ENCODE measurements at regions not wholly inside any gene's neighbourhood (a gene's known extent, or its start where the extent isn't known, plus 50 kb on each side); places are given as distances from the start of the nearest gene placed in this dataset.

- TF ChIP-seq, protein P1, sequence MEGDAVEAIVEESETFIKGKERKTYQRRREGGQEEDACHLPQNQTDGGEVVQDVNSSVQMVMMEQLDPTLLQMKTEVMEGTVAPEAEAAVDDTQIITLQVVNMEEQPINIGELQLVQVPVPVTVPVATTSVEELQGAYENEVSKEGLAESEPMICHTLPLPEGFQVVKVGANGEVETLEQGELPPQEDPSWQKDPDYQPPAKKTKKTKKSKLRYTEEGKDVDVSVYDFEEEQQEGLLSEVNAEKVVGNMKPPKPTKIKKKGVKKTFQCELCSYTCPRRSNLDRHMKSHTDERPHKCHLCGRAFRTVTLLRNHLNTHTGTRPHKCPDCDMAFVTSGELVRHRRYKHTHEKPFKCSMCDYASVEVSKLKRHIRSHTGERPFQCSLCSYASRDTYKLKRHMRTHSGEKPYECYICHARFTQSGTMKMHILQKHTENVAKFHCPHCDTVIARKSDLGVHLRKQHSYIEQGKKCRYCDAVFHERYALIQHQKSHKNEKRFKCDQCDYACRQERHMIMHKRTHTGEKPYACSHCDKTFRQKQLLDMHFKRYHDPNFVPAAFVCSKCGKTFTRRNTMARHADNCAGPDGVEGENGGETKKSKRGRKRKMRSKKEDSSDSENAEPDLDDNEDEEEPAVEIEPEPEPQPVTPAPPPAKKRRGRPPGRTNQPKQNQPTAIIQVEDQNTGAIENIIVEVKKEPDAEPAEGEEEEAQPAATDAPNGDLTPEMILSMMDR (IDR thresholded peaks at IDR 0.05 in 2 of 3, conservative IDR thresholded peaks at IDR 0.05 in 1 of 3; ENCODE audit: borderline replicate concordance in 1 of 3, insufficient read depth in 1 of 3, low read depth in 2 of 3, low read length in 2 of 3): no peak
- TF ChIP-seq YY1 (IDR thresholded peaks at IDR 0.05; ENCODE audit: extremely low read depth, insufficient replicate concordance, low read depth, low read length) (no peak), FOSL1 (IDR thresholded peaks at IDR 0.05; ENCODE audit: low read depth) (no peak), ATF3 (IDR thresholded peaks at IDR 0.05) (no peak), ZFX (IDR thresholded peaks at IDR 0.05) (no peak), CBX3 (IDR thresholded peaks at IDR 0.05; ENCODE audit: low read depth) (no peak), ELF1 (IDR thresholded peaks at IDR 0.05; ENCODE audit: borderline replicate concordance, low read depth) (no peak)
These were observed 175.5 kb downstream of the ZFP36L2 start (continued) for GRCh38 chr2:43050866-43051265.

DNA sequence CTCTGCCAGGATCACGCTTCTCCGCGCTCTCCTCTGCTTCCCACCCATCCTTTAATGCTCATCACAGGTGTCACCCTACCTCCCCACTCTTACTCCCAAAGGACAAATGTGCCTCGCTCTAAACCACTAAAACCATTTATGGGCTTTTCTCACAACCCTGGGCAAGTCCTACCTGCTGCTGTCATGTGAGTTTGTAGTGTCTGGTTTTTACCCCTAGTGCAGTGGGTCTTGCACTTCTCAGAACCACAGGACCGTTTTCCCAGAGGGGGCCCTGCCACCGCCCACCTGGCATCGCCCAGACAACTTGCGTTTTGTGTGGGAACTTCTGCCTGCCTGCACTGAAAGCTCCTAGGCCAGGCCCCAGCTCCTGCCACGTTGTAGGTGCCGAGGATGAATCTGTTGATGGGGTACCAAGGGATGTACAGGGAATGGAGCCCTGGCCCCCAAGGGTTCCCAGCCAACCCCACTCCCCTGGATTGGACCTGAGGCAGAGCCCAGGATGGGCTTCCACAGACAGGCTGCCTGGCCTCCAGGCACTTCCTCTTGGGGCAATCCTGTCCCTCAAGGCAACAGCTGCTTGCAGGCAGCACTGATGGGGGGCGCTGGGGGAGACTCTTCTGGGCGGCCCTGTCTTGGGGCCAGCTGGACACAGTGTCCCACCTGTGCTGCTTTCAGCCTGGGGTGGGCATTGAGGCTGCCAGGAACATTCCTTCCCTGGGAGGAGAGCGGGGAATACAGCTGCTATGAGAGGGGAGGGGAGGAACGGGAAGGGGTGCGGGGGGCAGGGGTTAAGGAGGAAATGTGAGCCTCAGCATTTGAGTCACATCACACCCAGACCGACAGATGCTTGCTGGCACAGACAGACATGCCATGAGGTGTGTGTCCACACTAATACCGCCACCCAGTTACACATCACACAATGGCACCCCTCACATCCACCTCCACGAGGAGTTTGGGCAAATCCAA lies 176.3 kb downstream of the ZFP36L2 start:
- DNase-seq (ENCODE audit: low read depth, low spot score): no peak
- H3K27ac ChIP-seq (ENCODE audit: low read depth, low read length): no peak overlapping the region
- H3K4me2 ChIP-seq (ENCODE audit: low read length): no peak overlapping the region
- H3K4me1 ChIP-seq (ENCODE audit: control insufficient read depth in 1 of 2, insufficient read depth in 2 of 2, low read length in 2 of 2): peaks cover 0 to 16% of the 10 kb centered on the region in 2 experiments; a peak in 2 of 4 replicates
- no peak overlapping the region for H3K4me3 ChIP-seq (replicated peaks in 1 of 2; ENCODE audit: low read depth in 1 of 2, low read length in 2 of 2)
- no TSS peak for BruUV-seq (replicated peaks)
- ChIA-PET POLR2A (no interaction called here), RAD21 (ENCODE audit: low non-redundant PET in 1 of 2, low total read pairs in 2 of 2, uncharacterized antibody in 2 of 2, unreplicated experiment in 2 of 2) (no interaction called here), CTCF (no interaction called here)
- intact Hi-C loops (cut with micrococcal nuclease): no loop called here
- H3K9me3 ChIP-seq (ENCODE audit: control insufficient read depth in 1 of 2, insufficient read depth in 1 of 2, low read depth in 1 of 2, low read length in 2 of 2): no peaks in the 10 kb centered on the region
- H3K79me2 ChIP-seq (ENCODE audit: insufficient read depth, low read length): no peaks in the 10 kb centered on the region
- no peaks in the 10 kb centered on the region for H3K36me3 ChIP-seq (ENCODE audit: control insufficient read depth in 1 of 2, insufficient read depth in 2 of 2, low read length in 2 of 2)
- H3K27me3 ChIP-seq (ENCODE audit: insufficient read depth, low read length): no peaks in the 10 kb centered on the region
- H3K9me2 ChIP-seq (ENCODE audit: insufficient read depth): no peaks in the 10 kb centered on the region
- no peaks in the 10 kb centered on the region for H4K20me1 ChIP-seq (ENCODE audit: insufficient read depth)
- no peak overlapping the region for H2AFZ ChIP-seq (ENCODE audit: low read depth, low read length, poor library complexity, severe bottlenecking)
- no peak overlapping the region for H3K9ac ChIP-seq (ENCODE audit: low read length)
- ATAC-seq: no peak
- TF ChIP-seq YY1 (IDR thresholded peaks at IDR 0.05; ENCODE audit: extremely low read depth, insufficient replicate concordance, low read depth, low read length): no peak
- no peak for TF ChIP-seq ATF3 (IDR thresholded peaks at IDR 0.05)
- TF ChIP-seq, protein P2, sequence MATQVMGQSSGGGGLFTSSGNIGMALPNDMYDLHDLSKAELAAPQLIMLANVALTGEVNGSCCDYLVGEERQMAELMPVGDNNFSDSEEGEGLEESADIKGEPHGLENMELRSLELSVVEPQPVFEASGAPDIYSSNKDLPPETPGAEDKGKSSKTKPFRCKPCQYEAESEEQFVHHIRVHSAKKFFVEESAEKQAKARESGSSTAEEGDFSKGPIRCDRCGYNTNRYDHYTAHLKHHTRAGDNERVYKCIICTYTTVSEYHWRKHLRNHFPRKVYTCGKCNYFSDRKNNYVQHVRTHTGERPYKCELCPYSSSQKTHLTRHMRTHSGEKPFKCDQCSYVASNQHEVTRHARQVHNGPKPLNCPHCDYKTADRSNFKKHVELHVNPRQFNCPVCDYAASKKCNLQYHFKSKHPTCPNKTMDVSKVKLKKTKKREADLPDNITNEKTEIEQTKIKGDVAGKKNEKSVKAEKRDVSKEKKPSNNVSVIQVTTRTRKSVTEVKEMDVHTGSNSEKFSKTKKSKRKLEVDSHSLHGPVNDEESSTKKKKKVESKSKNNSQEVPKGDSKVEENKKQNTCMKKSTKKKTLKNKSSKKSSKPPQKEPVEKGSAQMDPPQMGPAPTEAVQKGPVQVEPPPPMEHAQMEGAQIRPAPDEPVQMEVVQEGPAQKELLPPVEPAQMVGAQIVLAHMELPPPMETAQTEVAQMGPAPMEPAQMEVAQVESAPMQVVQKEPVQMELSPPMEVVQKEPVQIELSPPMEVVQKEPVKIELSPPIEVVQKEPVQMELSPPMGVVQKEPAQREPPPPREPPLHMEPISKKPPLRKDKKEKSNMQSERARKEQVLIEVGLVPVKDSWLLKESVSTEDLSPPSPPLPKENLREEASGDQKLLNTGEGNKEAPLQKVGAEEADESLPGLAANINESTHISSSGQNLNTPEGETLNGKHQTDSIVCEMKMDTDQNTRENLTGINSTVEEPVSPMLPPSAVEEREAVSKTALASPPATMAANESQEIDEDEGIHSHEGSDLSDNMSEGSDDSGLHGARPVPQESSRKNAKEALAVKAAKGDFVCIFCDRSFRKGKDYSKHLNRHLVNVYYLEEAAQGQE (IDR thresholded peaks at IDR 0.05; ENCODE audit: low read depth): no peak
- TF ChIP-seq, protein P1 (IDR thresholded peaks at IDR 0.05 in 2 of 3, conservative IDR thresholded peaks at IDR 0.05 in 1 of 3; ENCODE audit: borderline replicate concordance in 1 of 3, insufficient read depth in 1 of 3, low read depth in 2 of 3, low read length in 2 of 3): no peak
- no peak for TF ChIP-seq ELF1 (IDR thresholded peaks at IDR 0.05; ENCODE audit: borderline replicate concordance, low read depth)
- no peak for TF ChIP-seq MAX (IDR thresholded peaks at IDR 0.05)
- no peak for TF ChIP-seq RAD21 (IDR thresholded peaks at IDR 0.05; ENCODE audit: low read depth)
- TF ChIP-seq SRF (IDR thresholded peaks at IDR 0.05; ENCODE audit: low read depth): no peak
- no peak for TF ChIP-seq CEBPB (IDR thresholded peaks at IDR 0.05; ENCODE audit: low read depth)
- no peak for TF ChIP-seq SIN3A (IDR thresholded peaks at IDR 0.05; ENCODE audit: low read depth)
- TF ChIP-seq ZNF274 (IDR thresholded peaks at IDR 0.05; ENCODE audit: low read depth, low read length): no peak
